ENCODE measurements at regions not wholly inside any gene's neighbourhood (a gene's known extent, or its start where the extent isn't known, plus 50 kb on each side); places are given as distances from the start of the nearest gene placed in this dataset.

- Histone ChIP-seq H3K4me3 (no peak overlapping the region), H3K27ac (no peak overlapping the region), H3K79me2 (ENCODE audit: low read depth) (no peaks in the 10 kb centered on the region), H3F3A (ENCODE audit: insufficient read depth, low read depth) (no peaks in the 10 kb centered on the region), H3K27me3 (ENCODE audit: insufficient read depth, low read depth) (no peaks in the 10 kb centered on the region), H3K4me1 (replicated peaks; ENCODE audit: insufficient read depth) (no peaks in the 10 kb centered on the region), H4K20me1 (ENCODE audit: insufficient read depth) (no peaks in the 10 kb centered on the region), H3K36me3 (ENCODE audit: low read depth) (no peaks in the 10 kb centered on the region), H3K9me3 (ENCODE audit: insufficient read depth, low read depth) (no peaks in the 10 kb centered on the region), H3K9me2 (ENCODE audit: insufficient read depth) (no peaks in the 10 kb centered on the region), H3K4me2 (no peak overlapping the region), H2AFZ (no peak overlapping the region)
- BruUV-seq (replicated peaks) = no TSS peak
- TF ChIP-seq EZH2 (IDR thresholded peaks at IDR 0.05; ENCODE audit: low read depth) (no peak), CTCF (conservative IDR thresholded peaks at IDR 0.05) (no peak)
- intact Hi-C loops (cut with micrococcal nuclease; ENCODE audit: unreplicated experiment) = no loop called here
- CTCF ChIA-PET = no interaction called here
- DNase-seq = no peak
- POLR2A ChIA-PET (ENCODE audit: unreplicated experiment) = no interaction called here
These were observed 1477.6 kb downstream of the KCNT2 start for GRCh38 chr1:195130598-195130997.

GRCh38 chr1:195122497-195122896, 1485.7 kb downstream of the KCNT2 start:
- H3K4me2 ChIP-seq = no peak overlapping the region
- no peaks in the 10 kb centered on the region for H3K36me3 ChIP-seq (ENCODE audit: low read depth)
- H3K27ac ChIP-seq = no peak overlapping the region
- no peaks in the 10 kb centered on the region for H3K27me3 ChIP-seq (ENCODE audit: insufficient read depth, low read depth)
- H3F3A ChIP-seq (ENCODE audit: insufficient read depth, low read depth) = no peaks in the 10 kb centered on the region
- H3K79me2 ChIP-seq (ENCODE audit: low read depth) = no peaks in the 10 kb centered on the region
- no TSS peak for BruUV-seq (replicated peaks)
- H4K20me1 ChIP-seq (ENCODE audit: insufficient read depth) = no peaks in the 10 kb centered on the region
- no peak overlapping the region for H2AFZ ChIP-seq
- ChIA-PET CTCF (no interaction called here), POLR2A (ENCODE audit: unreplicated experiment) (no interaction called here)
- intact Hi-C loops (cut with micrococcal nuclease; ENCODE audit: unreplicated experiment) = no loop called here
- H3K4me3 ChIP-seq = no peak overlapping the region
- no peaks in the 10 kb centered on the region for H3K9me3 ChIP-seq (ENCODE audit: insufficient read depth, low read depth)
- no peaks in the 10 kb centered on the region for H3K4me1 ChIP-seq (replicated peaks; ENCODE audit: insufficient read depth)
- no peak for DNase-seq
- TF ChIP-seq EZH2 (IDR thresholded peaks at IDR 0.05; ENCODE audit: low read depth) = no peak
- no peak for TF ChIP-seq CTCF (conservative IDR thresholded peaks at IDR 0.05)
- no peaks in the 10 kb centered on the region for H3K9me2 ChIP-seq (ENCODE audit: insufficient read depth)

- intact Hi-C loops (cut with micrococcal nuclease; ENCODE audit: unreplicated experiment) = no loop called here
- Histone ChIP-seq H3K9me2 (ENCODE audit: insufficient read depth) (no peaks in the 10 kb centered on the region), H3K27me3 (ENCODE audit: insufficient read depth, low read depth) (no peaks in the 10 kb centered on the region), H3K4me2 (no peak overlapping the region), H3K36me3 (ENCODE audit: low read depth) (no peaks in the 10 kb centered on the region), H3K4me3 (no peak overlapping the region), H3K9me3 (ENCODE audit: insufficient read depth, low read depth) (no peaks in the 10 kb centered on the region), H2AFZ (no peak overlapping the region), H3K4me1 (replicated peaks; ENCODE audit: insufficient read depth) (no peaks in the 10 kb centered on the region), H3K79me2 (ENCODE audit: low read depth) (no peaks in the 10 kb centered on the region), H4K20me1 (ENCODE audit: insufficient read depth) (no peaks in the 10 kb centered on the region), H3F3A (ENCODE audit: insufficient read depth, low read depth) (no peaks in the 10 kb centered on the region), H3K27ac (no peak overlapping the region)
- CTCF ChIA-PET = no interaction called here
- POLR2A ChIA-PET (ENCODE audit: unreplicated experiment) = no interaction called here
- no peak for TF ChIP-seq EZH2 (IDR thresholded peaks at IDR 0.05; ENCODE audit: low read depth)
- TF ChIP-seq CTCF (conservative IDR thresholded peaks at IDR 0.05) = no peak
- BruUV-seq (replicated peaks) = no TSS peak
- DNase-seq = no peak
These were observed 1494.8 kb downstream of the KCNT2 start for GRCh38 chr1:195113471-195113870.

All from PC-9 (cell line).